OCI-LY7 (cell line): ENCODE measurements at regions not wholly inside any gene's neighbourhood (a gene's known extent, or its start where the extent isn't known, plus 50 kb on each side); places are given as distances from the start of the nearest gene placed in this dataset.

Experiments used
- BruUV-seq: library from RNA; stranded (reverse); fragments of 400-500 nt; replicated peaks from 2 replicates; lab custom pipeline; 2021; lab: Mats Ljungman, UMichigan
- CTCF ChIA-PET: fragments of 300-600 bp; sonication (Branson Sonifier 250); formaldehyde crosslinking; loops from one replicate; lab custom pipeline; 2022; ENCODE audit warnings: antibody characterized with exemption; ENCODE audit not compliant: unreplicated experiment; lab: Charles Lee
- POLR2A ChIA-PET: fragments of 300-600 bp; sonication (Branson Sonifier 250); formaldehyde crosslinking; loops from one replicate; lab custom pipeline; 2022; ENCODE audit warnings: antibody characterized with exemption; lab: Charles Lee
- DNase-seq: peaks from one replicate; pipeline ENCODE4 v3.0.0-alpha.2; 2015; ENCODE audit warnings: low spot score
- H2AFZ ChIP-seq: fragments of 200-600 bp; sonication (generic), shearing (Covaris generic); 2 replicates; pipeline ENCODE4 v1.6.1; 2014; ENCODE audit warnings: mild to moderate bottlenecking, antibody characterized with exemption, low read length, moderate library complexity
- H3K27ac ChIP-seq: fragments of 200-600 bp; sonication (generic); 2 replicates; pipeline ENCODE4 v1.5.1; 2014; ENCODE audit warnings: mixed run types, low read depth, mild to moderate bottlenecking, moderate library complexity, low read length, inconsistent platforms; ENCODE audit not compliant: poor library complexity, severe bottlenecking
- H3K36me3 ChIP-seq: fragments of 200-600 bp; sonication (generic); 2 replicates; pipeline ENCODE4 v1.6.1; 2014; ENCODE audit warnings: mild to moderate bottlenecking, antibody characterized with exemption, low read length, moderate library complexity, mixed read lengths; ENCODE audit not compliant: insufficient read depth
- H3K4me1 ChIP-seq: fragments of 200-600 bp; sonication (generic); 2 replicates; pipeline ENCODE4 v1.5.1; 2014; ENCODE audit warnings: mild to moderate bottlenecking, low read length; ENCODE audit not compliant: insufficient read depth, poor library complexity, severe bottlenecking
- H3K4me2 ChIP-seq: fragments of 200-600 bp; sonication (generic); 2 replicates; pipeline ENCODE4 v1.6.1; 2014; ENCODE audit warnings: mild to moderate bottlenecking, low read length
- H3K4me3 ChIP-seq: fragments of 200-600 bp; sonication (generic); 2 replicates; pipeline ENCODE4 v1.5.1; 2014; ENCODE audit warnings: mild to moderate bottlenecking, low read depth, low read length; ENCODE audit not compliant: poor library complexity, severe bottlenecking
- H3K79me2 ChIP-seq: fragments of 200-600 bp; sonication (generic); 2 replicates; pipeline ENCODE4 v1.6.1; 2016; ENCODE audit warnings: low read depth, mild to moderate bottlenecking, low read length, moderate library complexity, mixed read lengths; ENCODE audit not compliant: insufficient read depth
- H3K9me2 ChIP-seq: fragments of 200-600 bp; sonication (generic); 2 replicates; pipeline ENCODE4 v1.6.1; 2016; ENCODE audit warnings: mild to moderate bottlenecking, low read length, mixed read lengths; ENCODE audit not compliant: insufficient read depth
- H3K9me3 ChIP-seq: fragments of 200-600 bp; sonication (generic); 2 replicates; pipeline ENCODE4 v1.6.1; 2014; ENCODE audit warnings: mild to moderate bottlenecking, mixed run types, low read length, mixed read lengths
- H4K20me1 ChIP-seq: fragments of 200-600 bp; sonication (generic); 2 replicates; pipeline ENCODE4 v1.6.1; 2014; ENCODE audit warnings: mild to moderate bottlenecking, antibody characterized with exemption, low read length, moderate library complexity, mixed read lengths; ENCODE audit not compliant: insufficient read depth
- CTCF ChIP-seq: fragments of 200-600 bp; sonication (generic); conservative IDR thresholded peaks from 2 replicates; pipeline ENCODE4 v1.5.1; 2014; ENCODE audit warnings: mild to moderate bottlenecking, antibody characterized with exemption, low read length, moderate library complexity, mixed read lengths
- EZH2phosphoT487 ChIP-seq: fragments of 200-600 bp; sonication (generic); IDR thresholded peaks from 2 replicates; pipeline ENCODE4 v1.6.1; 2018; ENCODE audit warnings: low read depth, borderline replicate concordance, mild to moderate bottlenecking, mixed run types, antibody characterized with exemption, low read length, moderate library complexity, mixed read lengths
- intact Hi-C: fragments of 100-400 bp; cut with micrococcal nuclease; formaldehyde crosslinking; loops from one replicate; pipeline ENCODE4 v1.10.0; 2022; ENCODE audit not compliant: unreplicated experiment

GRCh38 chr22:49010901-49011300 lies 816.8 kb downstream of the BRD1 start:
- Histone ChIP-seq H3K27ac (no peak overlapping the region), H3K4me1 (no peaks in the 10 kb centered on the region), H3K9me3 (no peaks in the 10 kb centered on the region), H3K4me2 (no peak overlapping the region), H3K4me3 (no peak overlapping the region), H2AFZ (no peak overlapping the region), H3K9me2 (no peaks in the 10 kb centered on the region), H3K79me2 (no peaks in the 10 kb centered on the region), H3K36me3 (no peaks in the 10 kb centered on the region), H4K20me1 (no peaks in the 10 kb centered on the region)
- intact Hi-C loops = no loop called here
- no TSS peak for BruUV-seq
- CTCF ChIA-PET = interaction anchor here (0.6 kb wide), 1 partner anchor 235 kb away, joined by 3 read pairs; no protein-coding TSS in a partner anchor
- POLR2A ChIA-PET = no interaction called here
- no peak for TF ChIP-seq EZH2phosphoT487
- TF ChIP-seq CTCF = no peak
- DNase-seq = no peak

DNA sequence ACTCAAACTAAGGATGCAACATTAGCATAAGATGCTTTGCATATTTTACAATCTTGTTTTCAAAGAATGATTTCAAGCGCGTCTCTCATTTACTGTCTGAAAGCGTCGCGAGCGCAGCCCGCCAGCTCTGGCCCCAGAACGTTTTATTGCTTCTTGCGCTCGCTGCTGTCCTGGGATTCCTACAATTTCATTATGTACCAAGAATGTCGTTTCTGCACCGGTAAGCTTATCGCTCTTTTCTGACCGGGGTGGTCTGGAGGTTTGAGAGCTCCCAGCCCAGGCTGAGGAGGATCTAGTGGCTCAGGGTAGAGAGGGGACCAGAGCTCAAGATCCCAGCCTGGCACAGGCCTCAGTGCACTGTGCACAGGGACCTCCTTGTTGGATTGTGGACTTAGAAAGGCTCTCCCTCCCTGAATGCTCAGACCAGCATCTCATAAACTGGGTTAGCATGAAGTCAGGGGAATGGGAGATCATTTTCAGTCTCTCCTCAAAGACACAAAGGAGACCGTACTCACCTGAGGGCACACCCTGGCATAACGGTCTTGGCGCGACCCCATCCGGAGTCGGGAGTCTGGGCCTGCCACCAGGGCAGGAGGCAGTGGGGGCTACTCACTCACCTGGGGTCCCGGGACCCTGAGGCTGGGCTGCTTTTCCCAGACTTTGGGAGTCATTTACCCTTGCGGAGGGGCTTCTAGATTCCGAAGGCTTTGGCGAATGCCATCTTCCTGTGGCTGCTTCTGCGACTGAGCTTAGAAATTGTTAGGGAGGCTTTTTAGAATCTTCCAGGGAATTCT lies 817.4 kb downstream of the BRD1 start:
- intact Hi-C loops = no loop called here

More for the DNA sequence above, 817.4 kb downstream of the BRD1 start:
- TF ChIP-seq EZH2phosphoT487 (no peak), CTCF (no peak)
- Histone ChIP-seq H3K4me3 (no peak overlapping the region), H3K9me2 (no peaks in the 10 kb centered on the region), H3K9me3 (no peaks in the 10 kb centered on the region), H3K36me3 (no peaks in the 10 kb centered on the region), H2AFZ (no peak overlapping the region), H3K79me2 (no peaks in the 10 kb centered on the region), H3K27ac (no peak overlapping the region), H4K20me1 (no peaks in the 10 kb centered on the region), H3K4me1 (no peaks in the 10 kb centered on the region), H3K4me2 (no peak overlapping the region)
- ChIA-PET POLR2A (no interaction called here), CTCF (interaction anchor here (0.6 kb wide), 1 partner anchor 236 kb away, joined by 3 read pairs; no protein-coding TSS in a partner anchor)
- DNase-seq = no peak
- BruUV-seq = no TSS peak
